PC-9 (cell line): ENCODE measurements at regions not wholly inside any gene's neighbourhood (a gene's known extent, or its start where the extent isn't known, plus 50 kb on each side); places are given as distances from the start of the nearest gene placed in this dataset.

ENCODE experiments used
- BruUV-seq: library from RNA; stranded (reverse); fragments of 400-500 nt; replicated peaks from 2 replicates; lab custom pipeline; 2021; lab: Mats Ljungman, UMichigan
- CTCF ChIA-PET: fragments of 300-600 bp; sonication (Branson Sonifier 250); formaldehyde crosslinking; loops from one replicate; lab custom pipeline; 2022; ENCODE audit warnings: antibody characterized with exemption; lab: Charles Lee
- POLR2A ChIA-PET: fragments of 300-600 bp; sonication (Branson Sonifier 250); formaldehyde crosslinking; loops from one replicate; lab custom pipeline; 2022; ENCODE audit warnings: antibody characterized with exemption; ENCODE audit not compliant: unreplicated experiment; lab: Charles Lee
- DNase-seq, 2 experiments: peaks; one replicate each; pipeline versions ENCODE4 v3.0.0 to v3.0.0-alpha.2; 2015 to 2022; ENCODE audit warnings: mixed read lengths in 1 of 2
- H2AFZ ChIP-seq: fragments of 200-600 bp; sonication (generic); 2 replicates; pipeline ENCODE4 v1.8.1; 2017; ENCODE audit warnings: antibody characterized with exemption
- H3F3A ChIP-seq: fragments of 200-600 bp; sonication (generic); 2 replicates; pipeline ENCODE4 v1.8.1; 2017; ENCODE audit warnings: antibody characterized with exemption, mild to moderate bottlenecking, low read depth; ENCODE audit not compliant: insufficient read depth
- H3K27ac ChIP-seq: fragments of 200-600 bp; sonication (generic); 2 replicates; pipeline ENCODE4 v1.6.1; 2016; ENCODE audit warnings: mixed run types
- H3K27me3 ChIP-seq: fragments of 200-600 bp; sonication (generic); 2 replicates; pipeline ENCODE4 v1.6.1; 2016; ENCODE audit warnings: low read depth, mixed run types; ENCODE audit not compliant: insufficient read depth
- H3K36me3 ChIP-seq: fragments of 200-600 bp; sonication (generic); 2 replicates; pipeline ENCODE4 v1.6.1; 2016; ENCODE audit warnings: low read depth, mixed run types
- H3K4me1 ChIP-seq: fragments of 200-600 bp; sonication (generic); replicated peaks from 2 replicates; pipeline ENCODE4 v1.6.1; 2016; ENCODE audit warnings: mixed run types; ENCODE audit not compliant: insufficient read depth
- H3K4me2 ChIP-seq: fragments of 200-600 bp; sonication (generic); 2 replicates; pipeline ENCODE4 v1.6.1; 2017; ENCODE audit warnings: mixed run types
- H3K4me3 ChIP-seq: fragments of 200-600 bp; sonication (generic); 2 replicates; pipeline ENCODE4 v1.6.1; 2016; ENCODE audit warnings: mixed run types
- H3K79me2 ChIP-seq: fragments of 200-600 bp; sonication (generic); 2 replicates; pipeline ENCODE4 v1.6.1; 2017; ENCODE audit warnings: low read depth, mixed run types
- H3K9me2 ChIP-seq: fragments of 200-600 bp; sonication (generic); 2 replicates; pipeline ENCODE4 v1.8.1; 2017; ENCODE audit warnings: mild to moderate bottlenecking; ENCODE audit not compliant: insufficient read depth
- H3K9me3 ChIP-seq: fragments of 200-600 bp; sonication (generic); 2 replicates; pipeline ENCODE4 v1.8.1; 2016; ENCODE audit warnings: low read depth; ENCODE audit not compliant: insufficient read depth
- H4K20me1 ChIP-seq: fragments of 200-600 bp; sonication (generic); 2 replicates; pipeline ENCODE4 v1.8.1; 2017; ENCODE audit not compliant: insufficient read depth
- CTCF ChIP-seq: fragments of 200-600 bp; sonication (generic); conservative IDR thresholded peaks from 2 replicates; pipeline ENCODE4 v1.6.1; 2017; ENCODE audit warnings: mixed run types, antibody characterized with exemption, mild to moderate bottlenecking, moderate library complexity
- EZH2 ChIP-seq: fragments of 200-600 bp; sonication (generic); IDR thresholded peaks from 2 replicates; pipeline ENCODE4 v1.8.0; 2017; ENCODE audit warnings: antibody characterized with exemption, low read depth
- intact Hi-C: fragments of 100-400 bp; cut with micrococcal nuclease; formaldehyde crosslinking; loops from one replicate; pipeline ENCODE4 v1.10.0; 2022; ENCODE audit not compliant: unreplicated experiment

DNA sequence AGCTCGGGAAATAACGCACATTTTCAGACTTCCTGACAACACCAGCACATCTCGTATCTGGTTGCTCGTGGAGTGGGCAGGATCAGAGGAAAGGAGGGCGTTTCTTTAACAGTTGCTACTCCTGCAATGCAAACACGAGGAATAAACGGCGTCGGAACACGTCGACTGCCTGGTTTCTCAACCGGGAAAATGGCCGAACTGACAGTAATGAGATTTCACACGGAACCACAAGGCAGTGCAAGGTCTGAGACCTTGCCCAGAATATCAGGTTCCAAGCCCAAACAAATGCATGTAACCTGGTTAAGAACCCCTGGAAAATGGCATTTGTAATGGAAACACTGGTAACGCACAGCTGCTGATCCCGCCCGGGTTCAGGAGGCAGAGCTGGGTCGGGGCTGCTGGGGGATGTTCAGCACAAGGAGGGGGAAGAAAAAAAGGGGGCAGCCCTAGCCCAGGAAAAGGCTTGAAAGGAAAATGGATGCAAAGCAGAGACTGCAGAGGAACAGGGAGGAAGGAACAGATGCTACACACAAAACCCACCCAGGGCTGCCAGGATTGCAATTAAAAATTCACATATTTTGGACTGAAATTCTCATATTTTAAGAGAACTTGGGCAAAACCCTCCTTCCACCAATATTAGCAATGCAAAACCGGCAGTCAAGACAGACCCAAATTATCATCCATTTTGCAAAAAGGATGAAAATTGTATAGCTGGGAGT, 61.6 kb upstream of the KLHL29 start:
- Histone ChIP-seq H3K36me3 (no peaks in the 10 kb centered on the region), H3K4me2 (no peak overlapping the region), H3K9me3 (no peaks in the 10 kb centered on the region), H4K20me1 (no peaks in the 10 kb centered on the region), H3K4me1 (no peaks in the 10 kb centered on the region), H3K79me2 (no peaks in the 10 kb centered on the region), H3K27me3 (peaks cover 96% of the 10 kb centered on the region), H3K4me3 (no peak overlapping the region), H2AFZ (no peak overlapping the region), H3K9me2 (no peaks in the 10 kb centered on the region), H3K27ac (no peak overlapping the region), H3F3A (no peaks in the 10 kb centered on the region)
- CTCF ChIA-PET = no interaction called here
- intact Hi-C loops = no loop called here
- DNase-seq = no peak
- no peak for TF ChIP-seq CTCF
- no TSS peak for BruUV-seq
- POLR2A ChIA-PET = no interaction called here

GRCh38 chr2:23323917-23324680, 60.9 kb upstream of the KLHL29 start:
- Histone ChIP-seq H2AFZ (no peak overlapping the region), H3K79me2 (no peaks in the 10 kb centered on the region), H3K27ac (no peak overlapping the region), H3K4me2 (no peak overlapping the region), H3F3A (no peaks in the 10 kb centered on the region), H3K4me1 (no peaks in the 10 kb centered on the region), H4K20me1 (no peaks in the 10 kb centered on the region), H3K27me3 (peaks cover 96% of the 10 kb centered on the region), H3K9me2 (no peaks in the 10 kb centered on the region), H3K36me3 (no peaks in the 10 kb centered on the region), H3K9me3 (no peaks in the 10 kb centered on the region), H3K4me3 (no peak overlapping the region)
- DNase-seq = no peak
- intact Hi-C loops = no loop called here
- BruUV-seq = no TSS peak
- POLR2A ChIA-PET = no interaction called here
- no peak for TF ChIP-seq CTCF
- TF ChIP-seq EZH2 = no peak
- CTCF ChIA-PET = no interaction called here

DNA sequence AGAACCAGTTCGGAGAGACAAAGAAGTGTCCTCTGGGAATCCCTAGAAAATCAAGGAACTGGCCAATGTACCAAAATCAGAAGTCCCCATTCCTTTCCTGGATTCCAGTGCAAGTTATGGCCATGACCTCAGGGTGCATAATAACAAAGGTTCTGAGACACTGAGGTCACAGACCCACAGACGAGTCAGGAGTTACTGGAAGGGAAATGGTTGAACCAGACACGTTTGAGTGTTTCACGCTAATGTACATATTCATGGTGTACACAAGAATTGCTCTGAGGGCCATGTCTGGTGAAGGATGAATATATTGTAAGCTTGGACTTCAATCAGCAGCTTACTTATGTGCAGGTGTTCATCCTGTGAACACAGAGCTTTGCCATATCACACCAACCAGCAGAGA, 58.6 kb upstream of the KLHL29 start:
- H3K79me2 ChIP-seq = no peaks in the 10 kb centered on the region
- H3F3A ChIP-seq = no peaks in the 10 kb centered on the region
- POLR2A ChIA-PET = no interaction called here
- intact Hi-C loops = no loop called here
- BruUV-seq = no TSS peak
- no peaks in the 10 kb centered on the region for H4K20me1 ChIP-seq
- H3K27me3 ChIP-seq = peaks cover 96% of the 10 kb centered on the region
- H3K9me3 ChIP-seq = no peaks in the 10 kb centered on the region
- no peak overlapping the region for H2AFZ ChIP-seq
- H3K27ac ChIP-seq = no peak overlapping the region
- no peak overlapping the region for H3K4me2 ChIP-seq
- no peak overlapping the region for H3K4me3 ChIP-seq
- no peaks in the 10 kb centered on the region for H3K9me2 ChIP-seq
- no peak for DNase-seq
- CTCF ChIA-PET = no interaction called here
- no peaks in the 10 kb centered on the region for H3K4me1 ChIP-seq
- TF ChIP-seq EZH2 = no peak
- TF ChIP-seq CTCF = no peak
- no peaks in the 10 kb centered on the region for H3K36me3 ChIP-seq
